ENCODE measurements at regions not wholly inside any gene's neighbourhood (a gene's known extent, or its start where the extent isn't known, plus 50 kb on each side); places are given as distances from the start of the nearest gene placed in this dataset.

DNA sequence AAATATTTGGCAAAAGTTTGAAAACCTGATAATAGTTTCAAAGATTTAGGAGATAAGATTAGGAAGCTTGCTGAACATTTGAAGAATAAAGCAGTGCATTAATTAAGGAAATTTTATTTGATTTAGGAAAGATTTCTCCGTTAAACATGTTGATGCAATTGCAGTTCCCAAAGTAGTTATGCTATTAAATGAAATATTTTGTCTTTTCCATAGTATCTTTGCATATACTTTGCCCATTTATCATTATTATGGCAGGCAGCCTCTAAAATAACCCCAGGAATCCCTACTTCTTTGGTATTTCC is 136.5 kb downstream of the MREG start:
- H3K27me3 ChIP-seq (ENCODE audit: control insufficient read depth, low read length): no peaks in the 10 kb centered on the region
- no peaks in the 10 kb centered on the region for H3K79me2 ChIP-seq (ENCODE audit: control insufficient read depth, low read length)
- H3K9me2 ChIP-seq (replicated peaks; ENCODE audit: control insufficient read depth, low read length): no peaks in the 10 kb centered on the region
- H3K27ac ChIP-seq (ENCODE audit: low read depth, low read length): no peak overlapping the region
- no peaks in the 10 kb centered on the region for H3K4me1 ChIP-seq (ENCODE audit: control insufficient read depth, low read length)
- no peak overlapping the region for H3K4me2 ChIP-seq (ENCODE audit: low read length)
- TF ChIP-seq, protein P1, sequence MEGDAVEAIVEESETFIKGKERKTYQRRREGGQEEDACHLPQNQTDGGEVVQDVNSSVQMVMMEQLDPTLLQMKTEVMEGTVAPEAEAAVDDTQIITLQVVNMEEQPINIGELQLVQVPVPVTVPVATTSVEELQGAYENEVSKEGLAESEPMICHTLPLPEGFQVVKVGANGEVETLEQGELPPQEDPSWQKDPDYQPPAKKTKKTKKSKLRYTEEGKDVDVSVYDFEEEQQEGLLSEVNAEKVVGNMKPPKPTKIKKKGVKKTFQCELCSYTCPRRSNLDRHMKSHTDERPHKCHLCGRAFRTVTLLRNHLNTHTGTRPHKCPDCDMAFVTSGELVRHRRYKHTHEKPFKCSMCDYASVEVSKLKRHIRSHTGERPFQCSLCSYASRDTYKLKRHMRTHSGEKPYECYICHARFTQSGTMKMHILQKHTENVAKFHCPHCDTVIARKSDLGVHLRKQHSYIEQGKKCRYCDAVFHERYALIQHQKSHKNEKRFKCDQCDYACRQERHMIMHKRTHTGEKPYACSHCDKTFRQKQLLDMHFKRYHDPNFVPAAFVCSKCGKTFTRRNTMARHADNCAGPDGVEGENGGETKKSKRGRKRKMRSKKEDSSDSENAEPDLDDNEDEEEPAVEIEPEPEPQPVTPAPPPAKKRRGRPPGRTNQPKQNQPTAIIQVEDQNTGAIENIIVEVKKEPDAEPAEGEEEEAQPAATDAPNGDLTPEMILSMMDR (IDR thresholded peaks at IDR 0.05; ENCODE audit: low read depth, low read length, poor library complexity, severe bottlenecking): no peak
- no peak for TF ChIP-seq EZH2phosphoT487 (IDR thresholded peaks at IDR 0.05; ENCODE audit: borderline replicate concordance, low read length)
- no peaks in the 10 kb centered on the region for H3K36me3 ChIP-seq (ENCODE audit: control insufficient read depth, low read length)
- no peaks in the 10 kb centered on the region for H3K9me3 ChIP-seq (ENCODE audit: control insufficient read depth, insufficient read depth, low read length)
- no peak overlapping the region for H3K4me3 ChIP-seq (ENCODE audit: low read length)
- no peaks in the 10 kb centered on the region for H4K20me1 ChIP-seq (ENCODE audit: control insufficient read depth, insufficient read depth, low read depth, low read length)
- no peaks in the 10 kb centered on the region for H3F3A ChIP-seq (ENCODE audit: control insufficient read depth, insufficient read depth)

DNA sequence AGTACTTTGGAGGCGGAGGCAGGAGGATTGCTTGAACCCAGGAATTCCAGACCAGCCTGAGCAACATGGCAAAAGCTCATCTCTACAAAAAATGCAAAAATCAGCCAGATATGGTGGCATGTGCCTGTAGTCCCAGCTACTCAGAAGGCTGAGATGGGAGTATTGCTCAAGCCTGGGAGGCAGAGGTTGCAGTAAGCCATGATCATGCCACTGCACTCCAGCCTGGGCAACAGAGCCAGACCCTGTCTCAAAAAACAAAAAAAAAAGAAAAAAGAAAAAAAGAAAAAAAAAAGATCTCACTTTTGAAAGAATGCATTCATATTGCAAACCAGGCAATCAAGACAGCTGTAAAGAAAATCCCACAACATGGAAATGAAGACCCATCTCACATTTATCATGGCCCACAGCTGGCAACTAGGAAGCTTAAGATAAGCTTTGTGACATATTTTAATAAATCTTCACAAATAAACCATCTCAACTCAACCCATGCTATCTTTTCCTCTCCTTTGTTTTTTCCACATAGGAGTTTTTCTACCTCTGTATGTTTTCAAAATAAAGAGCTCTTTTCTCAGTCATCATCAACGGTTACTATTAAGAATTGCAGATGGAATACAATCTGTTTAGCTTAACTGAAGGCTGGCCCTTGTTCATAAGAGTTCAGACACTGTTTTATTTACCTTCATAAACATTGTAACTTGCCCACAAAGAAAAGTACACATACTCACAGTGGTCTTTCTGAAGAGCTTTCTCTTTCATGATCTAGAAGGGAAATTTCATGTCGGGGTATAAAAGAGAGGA is 137.0 kb downstream of the MREG start:
- Histone ChIP-seq H3K27me3 (ENCODE audit: control insufficient read depth, low read length) (no peaks in the 10 kb centered on the region), H3K27ac (ENCODE audit: low read depth, low read length) (no peak overlapping the region), H3F3A (ENCODE audit: control insufficient read depth, insufficient read depth) (no peaks in the 10 kb centered on the region), H3K36me3 (ENCODE audit: control insufficient read depth, low read length) (no peaks in the 10 kb centered on the region), H3K79me2 (ENCODE audit: control insufficient read depth, low read length) (no peaks in the 10 kb centered on the region), H3K4me3 (ENCODE audit: low read length) (no peak overlapping the region), H3K4me2 (ENCODE audit: low read length) (no peak overlapping the region), H4K20me1 (ENCODE audit: control insufficient read depth, insufficient read depth, low read depth, low read length) (no peaks in the 10 kb centered on the region), H3K9me2 (replicated peaks; ENCODE audit: control insufficient read depth, low read length) (no peaks in the 10 kb centered on the region), H3K9me3 (ENCODE audit: control insufficient read depth, insufficient read depth, low read length) (no peaks in the 10 kb centered on the region), H3K4me1 (ENCODE audit: control insufficient read depth, low read length) (no peaks in the 10 kb centered on the region)
- TF ChIP-seq, protein P1 (IDR thresholded peaks at IDR 0.05; ENCODE audit: low read depth, low read length, poor library complexity, severe bottlenecking): no peak
- TF ChIP-seq EZH2phosphoT487 (IDR thresholded peaks at IDR 0.05; ENCODE audit: borderline replicate concordance, low read length): no peak

DNA sequence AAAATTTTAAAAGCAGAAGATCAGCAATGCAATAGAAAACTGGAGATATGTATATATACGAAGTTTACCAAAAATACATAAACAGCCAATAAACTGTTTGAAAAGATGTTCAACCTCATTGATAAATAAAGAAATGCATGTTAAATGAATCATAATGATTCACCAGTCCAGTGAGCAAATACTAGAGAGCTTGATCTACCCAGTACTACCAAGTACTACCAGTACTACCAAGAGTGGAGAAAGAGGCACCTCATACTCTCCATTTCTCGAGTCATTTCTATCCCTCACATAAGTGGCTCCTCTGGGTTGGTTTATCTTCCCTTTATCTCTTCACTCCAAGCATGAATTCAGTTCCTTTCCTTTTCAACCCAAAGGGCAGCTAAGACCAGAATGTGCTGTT is 138.9 kb downstream of the MREG start:
- no peak for TF ChIP-seq EZH2phosphoT487 (IDR thresholded peaks at IDR 0.05; ENCODE audit: borderline replicate concordance, low read length)
- TF ChIP-seq, protein P1 (IDR thresholded peaks at IDR 0.05; ENCODE audit: low read depth, low read length, poor library complexity, severe bottlenecking): no peak
- no peak overlapping the region for H3K27ac ChIP-seq (ENCODE audit: low read depth, low read length)
- no peaks in the 10 kb centered on the region for H3K36me3 ChIP-seq (ENCODE audit: control insufficient read depth, low read length)
- H3K9me3 ChIP-seq (ENCODE audit: control insufficient read depth, insufficient read depth, low read length): no peaks in the 10 kb centered on the region
- no peaks in the 10 kb centered on the region for H3K4me1 ChIP-seq (ENCODE audit: control insufficient read depth, low read length)
- H3K4me2 ChIP-seq (ENCODE audit: low read length): no peak overlapping the region
- no peak overlapping the region for H3K4me3 ChIP-seq (ENCODE audit: low read length)
- no peaks in the 10 kb centered on the region for H4K20me1 ChIP-seq (ENCODE audit: control insufficient read depth, insufficient read depth, low read depth, low read length)
- H3F3A ChIP-seq (ENCODE audit: control insufficient read depth, insufficient read depth): no peaks in the 10 kb centered on the region
- no peaks in the 10 kb centered on the region for H3K27me3 ChIP-seq (ENCODE audit: control insufficient read depth, low read length)
- H3K9me2 ChIP-seq (replicated peaks; ENCODE audit: control insufficient read depth, low read length): no peaks in the 10 kb centered on the region
- H3K79me2 ChIP-seq (ENCODE audit: control insufficient read depth, low read length): no peaks in the 10 kb centered on the region

All from DOHH2 (cell line).